GM21526 (cell line): ENCODE measurements at regions not wholly inside any gene's neighbourhood (a gene's known extent, or its start where the extent isn't known, plus 50 kb on each side); places are given as distances from the start of the nearest gene placed in this dataset.

Experiments
- ATAC-seq: cut with Tn5 transposase; IDR thresholded peaks from one replicate; pipeline ENCODE4 v1.9.1; 2021; ENCODE audit warnings: moderate library complexity; ENCODE audit not compliant: unreplicated experiment, low FRiP score

GRCh38 chr15:98139337-98139736 lies 178.8 kb downstream of the ARRDC4 start:
- ATAC-seq, result no peak

- no peak for ATAC-seq
These were observed 182.1 kb downstream of the ARRDC4 start for GRCh38 chr15:98142572-98142971.

DNA sequence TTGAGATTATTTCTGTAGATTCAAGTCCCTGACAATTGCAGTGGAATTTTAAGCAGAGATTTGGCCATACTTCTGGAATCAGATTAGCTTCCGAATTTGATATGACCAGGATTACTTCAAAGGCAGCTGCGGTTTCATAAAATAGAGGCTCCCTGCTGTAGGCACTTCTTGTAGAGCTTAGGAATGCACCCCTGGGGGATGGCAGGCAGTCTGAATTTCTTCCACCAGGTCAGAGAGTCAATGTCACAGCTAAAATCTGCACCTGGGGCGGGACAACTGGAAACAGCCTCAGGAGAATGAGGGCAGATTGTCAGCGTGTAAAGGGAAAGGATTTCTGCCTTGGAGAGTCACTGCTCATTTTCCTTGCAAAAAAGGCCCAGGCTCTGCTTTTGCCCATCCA lies 182.6 kb downstream of the ARRDC4 start:
- ATAC-seq, result no peak

DNA sequence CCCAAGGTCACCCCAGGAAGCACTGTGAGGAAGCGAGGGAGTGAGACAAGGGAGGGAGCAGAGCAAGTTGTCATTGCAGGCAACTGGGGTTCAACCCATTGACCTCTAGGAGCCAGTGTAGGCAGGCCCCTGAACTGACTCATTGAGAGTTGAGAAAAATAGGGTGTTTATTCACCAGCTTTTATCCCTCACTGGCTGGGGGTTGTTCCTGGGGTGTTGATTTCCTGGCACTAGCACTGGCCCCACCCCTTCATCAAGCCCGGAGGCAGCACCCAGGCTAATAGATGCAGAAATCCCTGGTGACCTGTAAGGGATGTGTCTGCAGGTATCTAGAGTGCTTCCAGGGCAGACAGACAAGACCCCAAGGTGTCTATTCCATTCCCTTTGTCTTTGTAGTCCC lies 183.9 kb downstream of the ARRDC4 start:
- no peak for ATAC-seq

- ATAC-seq, result no peak
These were observed 185.7 kb downstream of the ARRDC4 start for GRCh38 chr15:98146031-98146820.

GRCh38 chr15:98147415-98147814 lies 186.9 kb downstream of the ARRDC4 start:
- ATAC-seq, result no peak

DNA sequence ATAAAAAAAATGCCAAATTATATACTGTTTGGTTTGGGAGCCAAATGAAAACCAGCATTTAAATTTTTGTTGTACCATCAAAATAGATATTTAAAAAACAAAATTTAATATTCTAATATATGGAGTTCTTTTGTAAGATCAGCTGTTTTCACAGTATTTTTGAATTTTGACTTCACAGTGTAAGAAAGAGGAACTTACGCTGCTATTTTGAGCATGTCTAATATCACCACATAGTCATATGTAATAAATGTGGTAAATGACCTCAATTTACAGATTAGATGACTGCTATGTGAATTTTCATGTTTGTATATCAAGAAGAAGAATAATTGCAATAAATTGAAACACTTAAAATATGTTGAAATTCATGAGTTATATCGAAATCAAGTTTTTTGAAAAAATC lies 189.6 kb downstream of the ARRDC4 start:
- no peak for ATAC-seq

DNA sequence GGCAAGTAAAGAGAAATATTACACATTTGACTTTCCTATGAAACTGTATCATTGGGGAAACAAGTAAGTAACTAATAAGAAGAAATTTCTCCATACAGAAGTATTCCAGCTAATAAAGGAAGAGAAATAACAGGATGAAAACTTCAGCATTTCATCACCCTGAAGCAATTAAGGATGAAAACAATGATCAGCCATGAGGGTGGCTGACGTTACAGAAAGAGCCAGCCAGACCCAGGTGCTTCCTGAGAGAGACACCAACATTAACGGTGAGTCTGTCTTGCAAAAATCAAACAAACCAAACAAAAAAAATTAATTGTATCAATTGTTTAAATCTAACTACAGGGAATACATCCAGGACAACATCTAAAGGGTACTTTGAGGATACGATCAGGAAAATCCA lies 190.0 kb downstream of the ARRDC4 start:
- no peak for ATAC-seq

- ATAC-seq, result no peak
These were observed 190.6 kb downstream of the ARRDC4 start for GRCh38 chr15:98151096-98151495.

DNA sequence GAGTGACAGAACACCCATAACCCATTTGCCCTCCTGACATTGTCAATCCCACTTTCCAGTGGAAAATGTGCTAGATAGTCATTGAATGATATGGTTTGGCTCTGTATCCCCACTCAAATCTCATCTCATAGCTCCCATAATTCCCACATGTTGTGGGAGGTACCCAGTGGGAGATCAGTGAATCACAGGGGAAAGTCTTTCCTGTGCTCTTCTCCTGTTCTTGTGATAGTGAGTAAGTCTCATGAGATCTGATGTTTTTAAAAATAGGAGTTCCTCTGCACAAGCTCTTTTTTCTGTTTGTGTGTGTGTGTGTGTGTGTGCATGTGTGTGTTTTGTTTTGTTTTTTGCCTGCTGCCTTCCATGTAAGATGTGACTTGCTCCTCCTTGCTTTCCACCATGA lies 191.7 kb downstream of the ARRDC4 start:
- no peak for ATAC-seq

DNA sequence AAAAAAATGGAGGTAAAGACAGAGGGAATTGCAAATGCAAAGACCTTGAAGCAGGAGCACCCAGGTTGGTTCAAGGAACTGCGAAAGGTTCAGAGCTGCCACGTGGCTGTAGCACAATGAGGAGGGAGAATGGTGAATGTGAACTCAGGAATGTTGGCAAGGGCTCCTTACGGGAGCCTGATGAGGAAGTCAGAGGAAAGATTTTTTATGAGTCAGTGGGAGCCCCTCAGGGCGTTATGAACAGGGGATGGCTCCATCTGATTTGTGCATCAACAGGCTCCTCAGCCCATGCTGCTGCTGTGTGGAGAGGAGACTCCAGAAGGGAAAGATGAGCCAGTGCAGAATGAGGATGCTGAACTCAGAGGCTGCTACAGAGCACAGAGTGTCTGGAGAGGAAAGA lies 194.4 kb downstream of the ARRDC4 start:
- no peak for ATAC-seq

DNA sequence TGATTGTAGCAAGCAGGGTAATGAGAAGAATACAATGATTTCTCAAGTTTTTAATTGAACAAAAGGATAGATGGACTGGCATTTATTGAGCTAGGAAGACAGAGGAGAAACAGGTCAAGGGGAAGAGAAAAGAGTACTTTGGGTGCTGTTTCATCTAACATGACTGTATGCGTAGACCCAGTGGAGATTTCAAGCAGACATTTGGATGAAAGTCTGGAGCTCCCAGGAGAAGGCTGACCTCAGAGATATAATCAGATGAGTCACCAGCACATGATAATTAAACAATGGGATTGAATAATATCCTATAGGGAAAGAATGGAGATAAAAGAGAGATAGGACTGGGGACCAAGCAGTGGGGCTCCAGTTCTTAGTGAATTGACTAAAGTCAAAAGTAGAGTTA lies 194.9 kb downstream of the ARRDC4 start:
- ATAC-seq, result no peak

GRCh38 chr15:98160236-98160635 lies 199.7 kb downstream of the ARRDC4 start:
- no peak for ATAC-seq

DNA sequence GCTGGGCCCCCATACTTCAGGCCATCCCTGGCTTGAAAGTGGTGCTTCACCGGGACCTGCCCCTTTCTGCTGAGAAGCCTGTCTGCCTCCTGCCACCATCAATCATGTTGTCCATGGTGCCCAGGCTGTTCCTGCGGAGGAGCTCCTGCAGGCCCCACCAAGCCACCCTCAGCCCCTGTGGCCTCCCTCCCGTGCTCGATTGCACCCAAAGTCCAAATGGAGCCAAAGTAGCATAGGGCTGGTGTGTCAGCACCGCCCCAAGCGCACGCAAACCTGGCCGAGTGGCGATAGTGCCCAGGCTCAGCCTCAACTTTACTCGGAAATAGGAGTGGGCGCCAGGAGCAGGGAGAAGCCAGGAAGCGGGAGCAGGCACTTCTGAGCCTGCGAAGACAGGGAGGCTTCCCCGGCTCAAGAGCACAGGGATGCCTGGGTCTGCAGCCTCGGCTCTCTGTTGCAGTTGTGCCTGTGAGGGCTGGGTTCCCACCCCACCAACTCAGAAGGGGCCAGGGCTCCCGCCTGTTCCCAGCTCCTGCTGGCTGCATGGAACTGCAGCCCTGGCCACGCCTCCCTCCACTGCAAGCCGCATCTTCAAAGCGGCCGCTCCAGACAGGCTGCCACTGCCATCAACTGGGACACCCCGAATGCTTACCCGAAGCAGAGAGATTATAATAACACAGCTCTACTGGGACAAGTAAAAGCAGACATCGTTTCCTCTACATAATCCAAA lies 203.0 kb downstream of the ARRDC4 start:
- ATAC-seq, result no peak

GRCh38 chr15:98164571-98164970 lies 204.1 kb downstream of the ARRDC4 start:
- no peak for ATAC-seq

GRCh38 chr15:98164986-98165385 lies 204.5 kb downstream of the ARRDC4 start:
- ATAC-seq, result no peak

DNA sequence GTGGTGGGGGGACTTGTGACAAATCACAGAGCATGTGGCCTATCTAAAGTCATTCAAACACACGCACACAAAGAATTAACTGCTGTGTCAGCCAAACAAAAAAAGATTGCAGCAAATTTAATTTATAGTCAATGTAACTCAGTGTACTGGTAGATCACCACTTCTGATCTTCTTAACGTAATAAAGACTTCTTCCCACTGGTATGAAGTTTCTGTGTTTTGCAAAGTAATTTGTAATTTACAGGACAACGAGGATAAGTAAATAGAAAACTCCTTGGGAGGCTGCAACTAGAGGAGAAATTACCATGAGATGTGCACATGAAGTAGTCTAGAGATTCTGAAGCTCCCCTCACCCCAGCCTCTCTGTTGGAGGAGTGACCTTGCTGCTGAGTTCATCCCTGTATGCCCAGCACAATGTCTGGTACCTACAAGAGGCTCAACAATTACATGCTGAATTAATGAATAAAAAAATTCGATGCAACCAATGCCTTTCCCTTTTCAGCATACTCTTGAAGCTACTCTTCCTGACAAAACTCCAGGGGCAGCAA lies 207.3 kb downstream of the ARRDC4 start:
- no peak for ATAC-seq

- no peak for ATAC-seq
These were observed 209.0 kb downstream of the ARRDC4 start for GRCh38 chr15:98169551-98169950.

- ATAC-seq, result no peak
These were observed 213.8 kb downstream of the ARRDC4 start for GRCh38 chr15:98174286-98174685.

DNA sequence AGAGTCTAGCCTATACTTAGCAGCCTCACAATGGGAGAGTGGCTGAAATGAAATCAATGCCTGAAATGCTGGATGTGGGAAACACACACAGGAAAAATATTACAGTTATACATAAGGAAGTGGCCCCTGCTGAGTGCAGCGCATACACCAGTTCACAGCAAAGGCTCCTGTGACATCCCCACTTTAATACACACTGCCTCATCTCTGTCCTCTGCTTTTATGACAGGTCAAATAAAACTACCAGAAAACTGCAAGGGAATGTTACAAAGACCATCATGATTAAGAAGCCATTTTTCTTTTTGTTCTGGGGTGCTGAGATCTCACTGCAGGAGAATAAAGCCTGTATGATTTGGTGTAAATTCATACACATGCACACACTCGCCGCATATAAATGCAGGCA lies 214.3 kb downstream of the ARRDC4 start:
- no peak for ATAC-seq

DNA sequence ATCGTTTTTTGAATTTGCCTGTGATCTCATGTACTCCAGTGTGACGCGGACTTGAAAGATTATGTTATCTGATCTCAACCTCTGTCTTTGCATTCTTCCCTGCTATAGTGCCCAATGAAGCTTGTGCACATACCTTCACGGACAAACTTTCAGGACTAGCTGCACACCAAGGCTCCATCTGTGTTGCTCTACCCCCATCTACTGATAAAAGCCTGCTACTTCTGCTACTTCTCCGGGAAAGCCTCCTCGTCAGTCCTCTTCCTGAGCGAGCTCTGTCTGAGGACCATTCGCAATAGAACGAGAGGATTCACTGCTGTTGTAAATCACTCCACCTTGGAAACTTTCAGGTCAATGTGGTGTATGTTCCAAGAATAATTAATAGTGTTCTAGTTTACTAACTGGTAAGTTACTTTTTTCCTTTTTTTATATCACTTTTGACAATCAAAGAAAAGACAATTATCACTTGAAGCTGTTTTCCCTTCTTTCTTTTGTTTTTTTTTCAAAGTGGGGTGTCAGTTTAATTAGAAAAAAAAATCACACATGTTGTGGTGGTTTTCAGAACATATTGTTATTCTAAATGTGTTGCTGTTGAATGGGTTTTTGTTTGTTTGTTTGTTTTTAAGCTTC lies 217.6 kb downstream of the ARRDC4 start:
- no peak for ATAC-seq
